ENCODE measurements at regions not wholly inside any gene's neighbourhood (a gene's known extent, or its start where the extent isn't known, plus 50 kb on each side); places are given as distances from the start of the nearest gene placed in this dataset.

GRCh38 chrX:137236837-137237236, 203.0 kb upstream of the GPR101 start:
- TF ChIP-seq CTCF (IDR thresholded peaks at IDR 0.05): no peak
- no peak for TF ChIP-seq POLR2A (IDR thresholded peaks at IDR 0.05)
